Left cardiac atrium (tissue), 4 donors: ENCODE measurements at regions not wholly inside any gene's neighbourhood (a gene's known extent, or its start where the extent isn't known, plus 50 kb on each side); places are given as distances from the start of the nearest gene placed in this dataset.

ENCODE experiments used
- ATAC-seq, 2 donors: fragments of 200-7000 bp; cut with Tn5 transposase; one replicate each; pipeline ENCODE4 v1.9.1; 2020; ENCODE audit warnings: mild to moderate bottlenecking in 2 of 2, moderate library complexity in 2 of 2
- DNase-seq: peaks from one replicate; pipeline ENCODE4 v3.0.0-alpha.2; 2020
- intact Hi-C, 2 donors: fragments of 100-400 bp; cut with DNase I; formaldehyde crosslinking; loops; one replicate each; pipeline versions ENCODE4 v1.14.1 to v1.15.1; 2022 to 2023
- donor health status: DM: no; HTN: yes; CAD: no.
- donor health status: DM: no; HTN: yes; CAD: no; lungs with severe emphysema.
- donor health status: DM: yes; HTN: yes; CAD: no.
- donor health status: Dilated cardiomyopathy.

DNA sequence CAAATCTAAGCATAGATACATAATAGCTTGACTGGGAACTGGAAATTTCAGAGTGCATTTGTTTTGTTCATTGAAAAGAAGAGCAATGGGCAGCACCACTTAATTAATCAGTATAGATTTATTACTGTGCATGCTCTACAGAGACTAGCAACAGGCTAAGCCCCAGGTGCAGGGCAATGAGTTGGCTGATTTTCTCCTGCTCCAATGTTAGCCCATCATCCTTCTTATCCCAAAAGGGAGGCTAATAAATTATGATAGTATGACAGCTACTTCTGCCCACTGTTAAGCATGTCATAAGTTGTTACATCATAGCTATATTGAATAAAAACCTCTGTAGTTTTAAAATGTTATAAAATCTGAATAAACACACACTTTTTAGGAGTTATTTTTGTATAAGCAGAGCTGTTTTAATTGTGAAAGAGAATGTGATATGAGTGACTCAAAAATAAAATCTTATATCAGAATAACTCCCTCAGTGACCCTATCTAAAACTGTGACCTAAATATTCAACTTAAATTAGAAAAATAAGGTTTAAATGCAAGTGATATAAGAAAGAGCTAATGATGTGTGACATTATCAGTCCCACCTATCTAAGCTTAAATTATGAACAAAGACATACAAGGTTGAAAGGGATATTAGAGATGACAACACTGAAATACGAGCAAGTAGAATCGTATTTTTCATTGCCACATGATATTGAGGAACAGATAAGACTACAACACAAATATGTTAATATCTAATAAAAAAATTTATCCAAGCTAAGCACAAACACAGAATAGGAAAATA lies 967.3 kb upstream of the ADGRB3 start:
- intact Hi-C loops, result no loop called here
- ATAC-seq (no peak), DNase-seq (no peak)

DNA sequence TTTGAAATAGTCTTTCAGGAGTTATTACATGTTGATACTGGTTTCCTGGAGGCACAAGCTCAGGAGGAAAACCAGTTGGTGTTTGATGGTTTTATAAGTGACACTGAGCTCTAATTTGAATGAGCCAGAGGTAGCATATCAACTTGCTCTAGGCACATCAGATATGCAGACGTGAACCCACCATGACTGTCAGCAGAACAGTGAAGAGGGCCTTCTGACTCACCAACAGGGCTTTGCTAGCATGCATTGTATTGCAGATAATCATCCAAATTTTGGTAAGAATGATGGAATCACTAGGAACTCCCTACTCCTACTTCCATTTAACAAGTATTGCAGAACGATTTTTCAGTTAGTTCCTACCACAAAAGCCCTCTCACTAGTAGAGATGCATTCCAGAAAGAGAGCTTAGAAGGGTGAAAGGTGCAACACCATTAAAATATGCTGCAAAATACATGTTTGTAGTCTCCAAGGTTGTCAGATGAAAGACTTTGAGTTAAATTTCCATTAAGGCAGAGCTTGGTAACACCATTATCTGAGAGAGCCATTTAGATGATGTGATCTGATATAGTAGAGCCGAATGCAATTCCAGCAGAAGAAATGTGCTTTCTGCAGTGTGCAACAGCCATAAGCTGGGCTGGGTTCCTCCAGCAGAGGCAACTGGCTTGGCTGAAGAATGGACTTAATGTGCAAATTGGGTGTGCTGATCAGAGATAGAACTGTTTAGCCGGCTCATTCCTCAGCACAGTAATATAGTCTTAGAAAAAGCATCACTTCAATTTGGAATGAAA lies 968.7 kb upstream of the ADGRB3 start:
- no peak for ATAC-seq
- intact Hi-C loops, result no loop called here
- DNase-seq, result no peak

- ATAC-seq (no peak), DNase-seq (no peak)
- intact Hi-C loops, result no loop called here
These were observed 970.1 kb upstream of the ADGRB3 start for GRCh38 chr6:67664942-67665341.

DNA sequence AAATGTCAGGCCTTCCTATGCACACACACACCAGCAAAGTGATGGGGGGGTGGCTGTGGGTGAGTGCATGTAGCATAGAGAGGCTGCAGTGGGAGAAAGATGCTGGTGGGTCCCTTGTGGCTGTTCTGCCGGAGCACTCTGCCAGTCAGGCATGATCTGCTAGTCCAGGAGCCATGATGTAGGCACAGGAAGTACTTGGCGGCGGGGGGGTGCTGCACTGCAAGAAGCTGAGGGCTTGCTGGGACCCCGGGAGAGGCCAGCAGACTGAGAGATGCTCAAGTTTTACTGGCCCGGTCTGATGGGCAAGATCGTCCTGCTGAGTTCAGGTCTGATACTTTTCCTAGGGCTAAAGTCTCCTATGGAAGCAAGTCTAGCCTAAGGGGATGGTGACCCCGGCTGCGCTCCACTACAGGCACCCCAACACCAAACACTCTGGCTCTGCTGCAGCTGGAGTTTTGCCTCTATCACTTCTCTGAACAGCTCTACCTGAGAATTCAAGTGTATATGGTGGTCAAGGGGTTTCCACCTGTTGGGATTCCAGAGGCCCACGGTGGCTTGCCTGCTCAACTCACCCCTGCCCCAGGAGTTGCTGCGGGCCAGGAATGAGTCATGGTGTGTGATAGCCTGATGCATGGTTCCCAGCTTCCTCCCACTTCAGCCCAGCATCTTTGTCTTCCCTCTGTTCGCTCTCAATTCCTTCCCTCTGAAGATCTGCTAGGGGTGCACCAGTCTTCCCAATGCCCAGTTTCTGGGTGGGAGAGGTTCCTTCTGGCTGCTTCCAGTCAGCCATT lies 971.8 kb upstream of the ADGRB3 start:
- ATAC-seq (no peak), DNase-seq (no peak)
- intact Hi-C loops, result no loop called here

GRCh38 chr6:67653561-67653960 lies 981.5 kb upstream of the ADGRB3 start:
- intact Hi-C loops, result no loop called here
- DNase-seq (no peak), ATAC-seq (no peak)

- intact Hi-C loops, result no loop called here
- DNase-seq (no peak), ATAC-seq (no peak)
These were observed 988.5 kb upstream of the ADGRB3 start for GRCh38 chr6:67646550-67646949.

GRCh38 chr6:67643281-67643680 lies 991.8 kb upstream of the ADGRB3 start:
- ATAC-seq, result no peak
- no peak for DNase-seq
- intact Hi-C loops, result no loop called here

DNA sequence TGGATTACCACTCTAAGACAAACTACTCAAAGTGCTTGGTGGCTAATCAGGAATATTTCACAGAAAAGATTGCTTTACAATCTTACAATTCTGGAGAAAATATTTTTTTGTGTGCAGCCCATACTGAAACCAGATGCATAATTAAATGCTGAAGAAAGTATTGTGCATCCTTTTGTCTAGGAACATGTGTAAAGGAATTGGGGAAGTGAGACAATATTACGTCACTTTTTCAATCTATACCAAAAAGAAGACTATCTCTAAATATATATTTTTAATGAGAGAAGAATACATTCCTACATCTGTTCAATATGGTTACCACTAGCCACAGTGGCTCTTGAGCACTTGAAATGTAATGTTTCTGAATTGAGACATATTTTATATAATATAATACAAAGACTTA lies 992.5 kb upstream of the ADGRB3 start:
- ATAC-seq (no peak), DNase-seq (no peak)
- intact Hi-C loops, result no loop called here

- intact Hi-C loops, result no loop called here
- ATAC-seq (no peak), DNase-seq (no peak)
These were observed 994.6 kb upstream of the ADGRB3 start for GRCh38 chr6:67640484-67640883.

DNA sequence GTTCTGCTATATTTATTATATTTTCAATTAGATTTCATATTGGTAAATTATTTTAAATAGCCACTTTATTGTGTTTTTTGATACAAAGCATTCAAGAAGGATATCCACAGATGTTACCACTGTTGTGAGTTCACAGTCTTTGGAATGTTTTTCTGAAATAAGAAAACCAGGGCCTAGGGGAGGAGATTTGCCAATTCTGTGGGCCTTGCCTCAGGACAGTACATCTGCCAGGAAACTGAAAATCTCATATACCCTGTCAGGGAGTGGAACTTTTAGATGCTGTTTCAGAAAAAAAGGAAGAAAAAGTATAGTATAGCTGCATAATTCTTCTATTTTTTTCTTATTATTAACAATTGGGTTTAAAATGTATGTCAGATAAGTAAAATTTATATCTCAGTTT lies 995.9 kb upstream of the ADGRB3 start:
- DNase-seq (no peak), ATAC-seq (peak in 1 of 2 donors; percentile 31)
- intact Hi-C loops, result no loop called here

- no peak for ATAC-seq
- DNase-seq, result no peak
- intact Hi-C loops, result no loop called here
These were observed 1000.9 kb upstream of the ADGRB3 start for GRCh38 chr6:67634199-67634598.

GRCh38 chr6:67633058-67633457 lies 1002.0 kb upstream of the ADGRB3 start:
- no peak for DNase-seq
- ATAC-seq, result no peak
- intact Hi-C loops, result no loop called here

- intact Hi-C loops, result no loop called here
- no peak for DNase-seq
- ATAC-seq, result peak in 1 of 2 donors; percentile 97
These were observed 1004.9 kb upstream of the ADGRB3 start for GRCh38 chr6:67630146-67630545.

- no peak for DNase-seq
- intact Hi-C loops, result no loop called here
- ATAC-seq, result no peak
These were observed 1005.8 kb upstream of the ADGRB3 start for GRCh38 chr6:67629258-67629657.

GRCh38 chr6:67615796-67616195 lies 1019.3 kb upstream of the ADGRB3 start:
- no peak for ATAC-seq
- intact Hi-C loops, result no loop called here
- no peak for DNase-seq

- no peak for DNase-seq
- ATAC-seq, result no peak
- intact Hi-C loops, result no loop called here
These were observed 1026.9 kb upstream of the ADGRB3 start for GRCh38 chr6:67608099-67608749.

DNA sequence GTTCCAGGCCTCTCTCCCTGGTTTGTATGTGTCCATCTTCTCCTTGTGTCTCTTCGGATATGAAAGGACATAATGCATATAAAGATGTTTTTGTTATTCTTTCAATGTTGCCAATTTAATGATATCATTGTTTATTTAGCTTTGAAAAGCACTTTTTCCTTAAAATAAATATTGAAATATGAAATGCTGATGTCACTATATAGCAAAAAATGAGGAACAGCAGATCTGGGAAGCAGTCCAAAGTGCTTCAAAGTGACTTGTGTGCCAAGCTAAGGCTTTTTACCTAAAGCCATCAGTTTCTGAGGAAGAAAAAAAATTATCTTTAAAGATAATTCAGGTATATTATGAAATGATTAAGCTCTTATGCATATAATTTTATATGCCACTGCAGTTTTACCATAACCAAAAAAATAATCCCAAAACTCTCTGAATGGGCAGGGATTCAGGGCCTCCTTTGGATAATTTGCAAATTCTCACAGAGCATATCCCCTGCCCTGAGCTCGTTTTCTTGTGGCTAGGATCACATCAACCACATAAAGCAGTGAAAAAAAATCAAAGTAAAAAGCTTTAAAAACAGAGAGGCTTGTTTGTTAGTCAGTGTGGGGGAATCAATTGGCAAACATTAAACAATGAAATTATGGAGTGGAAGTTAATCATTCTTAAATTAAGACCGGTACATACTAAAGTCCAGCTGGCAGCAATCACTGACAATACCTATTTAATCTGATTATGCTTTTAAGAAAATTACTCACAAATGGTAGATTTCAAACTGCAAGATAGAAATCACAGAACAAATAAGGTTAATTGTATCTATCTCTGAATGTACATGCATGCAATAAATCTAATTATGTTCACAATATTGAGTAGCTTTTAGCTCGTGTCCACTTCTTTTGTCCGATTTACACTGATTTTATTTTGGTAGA lies 1027.9 kb upstream of the ADGRB3 start:
- ATAC-seq, result no peak
- DNase-seq, result no peak

GRCh38 chr6:67594366-67594765 lies 1040.7 kb upstream of the ADGRB3 start:
- no peak for ATAC-seq
- intact Hi-C loops, result no loop called here
- DNase-seq, result no peak

More for the DNA sequence above, 1027.9 kb upstream of the ADGRB3 start:
- intact Hi-C loops, result no loop called here
